ENCODE measurements at regions not wholly inside any gene's neighbourhood (a gene's known extent, or its start where the extent isn't known, plus 50 kb on each side); places are given as distances from the start of the nearest gene placed in this dataset.

GRCh38 chr4:58522765-58523382 lies 1412.7 kb upstream of the IGFBP7 start:
- Histone ChIP-seq H3K79me2 (replicated peaks; ENCODE audit: insufficient read depth, low read length) (no peaks in the 10 kb centered on the region), H3K4me2 (ENCODE audit: low read length) (no peak overlapping the region), H3K9me3 (ENCODE audit: low read length) (no peaks in the 10 kb centered on the region), H3F3A (ENCODE audit: insufficient read depth, low read length, poor library complexity, severe bottlenecking) (no peaks in the 10 kb centered on the region), H3K27ac (ENCODE audit: low read length) (no peak overlapping the region), H3K27me3 (ENCODE audit: insufficient read depth, low read depth, low read length) (no peaks in the 10 kb centered on the region), H3K36me3 (ENCODE audit: insufficient read depth, low read length) (no peaks in the 10 kb centered on the region), H3K4me3 (ENCODE audit: low read length) (no peak overlapping the region), H2AFZ (ENCODE audit: low read depth, low read length) (no peak overlapping the region), H4K20me1 (ENCODE audit: insufficient read depth) (no peaks in the 10 kb centered on the region), H3K9me2 (ENCODE audit: insufficient read depth, low read length) (no peaks in the 10 kb centered on the region), H3K9ac (ENCODE audit: low read length) (no peak overlapping the region)
- TF ChIP-seq REST (IDR thresholded peaks at IDR 0.05; ENCODE audit: borderline replicate concordance) (no peak), EZH2 (IDR thresholded peaks at IDR 0.05; ENCODE audit: borderline replicate concordance, insufficient read depth, low read length, poor library complexity, severe bottlenecking) (no peak), EP300 (conservative IDR thresholded peaks at IDR 0.05; ENCODE audit: poor library complexity, severe bottlenecking) (no peak), MXI1 (conservative IDR thresholded peaks at IDR 0.05; ENCODE audit: poor library complexity, severe bottlenecking) (no peak), RAD21 (conservative IDR thresholded peaks at IDR 0.05) (no peak), TAF1 (IDR thresholded peaks at IDR 0.05; ENCODE audit: low read depth) (no peak), POLR2AphosphoS5 (IDR thresholded peaks at IDR 0.05) (no peak), SMC3 (conservative IDR thresholded peaks at IDR 0.05; ENCODE audit: poor library complexity) (no peak), CTCF (IDR thresholded peaks at IDR 0.05; ENCODE audit: poor library complexity, severe bottlenecking) (no peak)

GRCh38 chr4:58515226-58515625 lies 1405.0 kb upstream of the IGFBP7 start:
- TF ChIP-seq SMC3 (conservative IDR thresholded peaks at IDR 0.05; ENCODE audit: poor library complexity) (no peak), CTCF (IDR thresholded peaks at IDR 0.05; ENCODE audit: poor library complexity, severe bottlenecking) (no peak), TAF1 (IDR thresholded peaks at IDR 0.05; ENCODE audit: low read depth) (no peak), RAD21 (conservative IDR thresholded peaks at IDR 0.05) (no peak), MXI1 (conservative IDR thresholded peaks at IDR 0.05; ENCODE audit: poor library complexity, severe bottlenecking) (no peak)
- Histone ChIP-seq H3K4me3 (ENCODE audit: low read length) (no peak overlapping the region), H3K27me3 (ENCODE audit: insufficient read depth, low read depth, low read length) (no peaks in the 10 kb centered on the region), H2AFZ (ENCODE audit: low read depth, low read length) (no peak overlapping the region), H3K36me3 (ENCODE audit: insufficient read depth, low read length) (no peaks in the 10 kb centered on the region), H3K9me3 (ENCODE audit: low read length) (no peaks in the 10 kb centered on the region), H3K79me2 (replicated peaks; ENCODE audit: insufficient read depth, low read length) (no peaks in the 10 kb centered on the region), H3K9ac (ENCODE audit: low read length) (no peak overlapping the region), H3F3A (ENCODE audit: insufficient read depth, low read length, poor library complexity, severe bottlenecking) (no peaks in the 10 kb centered on the region), H3K27ac (ENCODE audit: low read length) (no peak overlapping the region), H3K9me2 (ENCODE audit: insufficient read depth, low read length) (no peaks in the 10 kb centered on the region), H4K20me1 (ENCODE audit: insufficient read depth) (no peaks in the 10 kb centered on the region), H3K4me2 (ENCODE audit: low read length) (no peak overlapping the region)
